ENCODE measurements at regions not wholly inside any gene's neighbourhood (a gene's known extent, or its start where the extent isn't known, plus 50 kb on each side); places are given as distances from the start of the nearest gene placed in this dataset.

DNA sequence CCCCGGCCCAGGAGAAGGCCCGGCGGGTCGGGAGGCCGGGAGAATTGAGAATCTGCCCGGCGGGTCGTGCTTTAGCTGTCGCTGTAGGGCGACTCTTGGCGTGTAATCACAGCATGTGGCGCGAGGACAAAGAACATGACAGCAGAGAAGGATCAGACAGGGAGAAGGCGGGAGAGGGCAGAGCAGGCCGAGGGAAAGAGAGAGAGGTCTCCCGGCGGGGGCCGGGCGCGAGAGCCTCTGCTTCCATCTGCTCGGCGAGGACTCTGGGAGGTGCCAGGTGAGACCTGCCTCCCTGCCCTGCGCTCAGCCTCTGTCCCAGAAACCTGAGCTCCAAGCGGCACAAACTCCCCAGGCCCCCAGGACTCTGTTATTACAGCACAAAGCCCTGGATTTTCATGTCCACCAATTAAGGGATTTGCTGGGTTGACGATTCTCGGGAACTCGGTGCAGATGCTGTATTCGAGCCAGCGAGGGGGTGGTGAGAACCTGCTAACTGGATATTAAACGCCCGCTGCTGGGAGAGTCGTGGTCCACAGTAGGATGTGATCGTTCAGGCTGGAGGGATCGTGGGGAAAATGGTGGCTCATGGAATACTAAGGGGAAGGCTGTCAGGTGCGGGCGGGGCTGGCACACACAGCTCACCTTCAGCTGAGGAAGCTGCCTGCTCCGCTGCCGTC, 172.0 kb upstream of the CIBAR2 start:
- TF ChIP-seq, protein P1, sequence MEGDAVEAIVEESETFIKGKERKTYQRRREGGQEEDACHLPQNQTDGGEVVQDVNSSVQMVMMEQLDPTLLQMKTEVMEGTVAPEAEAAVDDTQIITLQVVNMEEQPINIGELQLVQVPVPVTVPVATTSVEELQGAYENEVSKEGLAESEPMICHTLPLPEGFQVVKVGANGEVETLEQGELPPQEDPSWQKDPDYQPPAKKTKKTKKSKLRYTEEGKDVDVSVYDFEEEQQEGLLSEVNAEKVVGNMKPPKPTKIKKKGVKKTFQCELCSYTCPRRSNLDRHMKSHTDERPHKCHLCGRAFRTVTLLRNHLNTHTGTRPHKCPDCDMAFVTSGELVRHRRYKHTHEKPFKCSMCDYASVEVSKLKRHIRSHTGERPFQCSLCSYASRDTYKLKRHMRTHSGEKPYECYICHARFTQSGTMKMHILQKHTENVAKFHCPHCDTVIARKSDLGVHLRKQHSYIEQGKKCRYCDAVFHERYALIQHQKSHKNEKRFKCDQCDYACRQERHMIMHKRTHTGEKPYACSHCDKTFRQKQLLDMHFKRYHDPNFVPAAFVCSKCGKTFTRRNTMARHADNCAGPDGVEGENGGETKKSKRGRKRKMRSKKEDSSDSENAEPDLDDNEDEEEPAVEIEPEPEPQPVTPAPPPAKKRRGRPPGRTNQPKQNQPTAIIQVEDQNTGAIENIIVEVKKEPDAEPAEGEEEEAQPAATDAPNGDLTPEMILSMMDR (IDR thresholded peaks at IDR 0.05; ENCODE audit: poor library complexity): no peak
- TF ChIP-seq EZH2phosphoT487 (IDR thresholded peaks at IDR 0.05; ENCODE audit: low read depth, severe bottlenecking, unreplicated experiment): no peak

Measured in hepatocyte (in vitro differentiated cells).